ENCODE measurements at regions not wholly inside any gene's neighbourhood (a gene's known extent, or its start where the extent isn't known, plus 50 kb on each side); places are given as distances from the start of the nearest gene placed in this dataset.
"Not testable (repeated sequence)": the region's sequence is repeated elsewhere in the genome, so short reads cannot be mapped to it uniquely, and the experiment has no call there.

DNA sequence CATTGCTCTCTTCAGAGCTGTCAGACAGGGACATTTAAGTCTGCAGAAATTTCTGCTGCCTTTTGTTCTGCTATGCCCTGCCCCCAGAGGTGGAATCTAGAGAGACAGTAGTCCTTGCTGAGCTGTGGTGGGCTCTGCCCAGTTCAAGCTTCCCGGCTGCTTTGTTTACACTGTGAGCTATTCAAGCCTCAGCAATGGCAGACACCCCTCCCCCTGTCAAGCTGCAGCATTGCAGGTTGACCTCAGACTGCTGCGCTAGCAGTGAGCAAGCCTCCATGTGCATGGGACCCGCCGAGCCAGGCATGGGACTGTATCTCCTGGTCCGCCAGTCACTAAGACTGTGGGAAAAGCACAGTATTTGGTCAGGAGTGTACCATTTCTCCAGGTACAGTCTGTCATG is 53.6 kb upstream of the MAPK10 start:
- not testable (repeated sequence) for H3K9ac ChIP-seq (ENCODE audit: low read length); H3K9me3 ChIP-seq (ENCODE audit: low read length); H3K4me3 ChIP-seq (ENCODE audit: low read depth in 1 of 2, low read length in 2 of 2); H3K27me3 ChIP-seq (ENCODE audit: control insufficient read depth in 1 of 2, insufficient read depth in 2 of 2, low read length in 2 of 2); H3K4me1 ChIP-seq (ENCODE audit: insufficient read depth, low read length); H3K36me3 ChIP-seq (ENCODE audit: insufficient read depth, low read length); H3K27ac ChIP-seq (ENCODE audit: low read depth, low read length)

DNA sequence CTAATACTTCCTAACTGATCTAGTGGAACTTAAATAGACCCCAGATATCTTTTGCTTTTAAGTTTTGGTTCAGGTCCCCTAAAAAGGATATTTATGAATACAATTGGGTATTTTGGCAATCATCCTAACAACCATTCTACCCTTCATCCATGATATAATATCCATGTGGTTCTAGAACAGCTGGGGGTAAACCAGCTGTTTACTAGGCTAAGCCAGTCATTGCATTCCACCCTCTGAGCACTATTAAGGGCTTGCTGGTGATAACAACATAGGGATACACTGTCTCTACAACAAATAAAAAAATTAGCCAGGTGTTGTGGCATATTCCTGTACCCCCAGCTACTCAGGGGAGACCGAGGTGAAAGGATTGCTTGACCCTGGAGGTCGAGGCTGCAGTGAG is 54.8 kb upstream of the MAPK10 start:
- Histone ChIP-seq H3K9me3 (ENCODE audit: low read length) (no peaks in the 10 kb centered on the region), H3K27ac (ENCODE audit: low read depth, low read length) (no peak overlapping the region), H3K36me3 (ENCODE audit: insufficient read depth, low read length) (no peaks in the 10 kb centered on the region), H3K4me1 (ENCODE audit: insufficient read depth, low read length) (no peaks in the 10 kb centered on the region), H3K27me3 (ENCODE audit: control insufficient read depth in 1 of 2, insufficient read depth in 2 of 2, low read length in 2 of 2) (no peaks in the 10 kb centered on the region), H3K4me3 (ENCODE audit: low read depth in 1 of 2, low read length in 2 of 2) (no peak overlapping the region), H3K9ac (ENCODE audit: low read length) (no peak overlapping the region)

DNA sequence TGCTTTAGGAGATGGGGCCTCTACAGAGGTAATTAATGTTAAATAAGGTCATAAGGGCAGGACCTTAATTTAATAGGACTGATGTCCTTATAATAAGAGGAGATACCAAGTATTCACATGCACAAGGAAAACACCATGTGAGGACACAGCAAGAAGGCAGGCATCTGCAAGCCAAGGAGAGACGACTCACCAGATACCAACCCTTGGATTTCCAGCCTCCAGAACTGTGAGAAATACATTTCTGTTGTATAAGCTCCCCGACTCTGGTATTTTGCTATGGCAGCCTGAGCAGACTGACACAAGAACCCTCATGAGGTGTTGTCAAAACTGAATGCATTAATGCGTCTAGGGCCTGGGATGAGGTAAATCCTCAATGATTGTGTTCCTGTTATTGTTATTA is 56.2 kb upstream of the MAPK10 start:
- H3K4me3 ChIP-seq (ENCODE audit: low read depth in 1 of 2, low read length in 2 of 2) = no peak overlapping the region
- H3K27ac ChIP-seq (ENCODE audit: low read depth, low read length) = no peak overlapping the region
- no peaks in the 10 kb centered on the region for H3K9me3 ChIP-seq (ENCODE audit: low read length)
- no peaks in the 10 kb centered on the region for H3K4me1 ChIP-seq (ENCODE audit: insufficient read depth, low read length)
- H3K27me3 ChIP-seq (ENCODE audit: control insufficient read depth in 1 of 2, insufficient read depth in 2 of 2, low read length in 2 of 2) = no peaks in the 10 kb centered on the region
- H3K9ac ChIP-seq (ENCODE audit: low read length) = no peak overlapping the region
- no peaks in the 10 kb centered on the region for H3K36me3 ChIP-seq (ENCODE audit: insufficient read depth, low read length)

DNA sequence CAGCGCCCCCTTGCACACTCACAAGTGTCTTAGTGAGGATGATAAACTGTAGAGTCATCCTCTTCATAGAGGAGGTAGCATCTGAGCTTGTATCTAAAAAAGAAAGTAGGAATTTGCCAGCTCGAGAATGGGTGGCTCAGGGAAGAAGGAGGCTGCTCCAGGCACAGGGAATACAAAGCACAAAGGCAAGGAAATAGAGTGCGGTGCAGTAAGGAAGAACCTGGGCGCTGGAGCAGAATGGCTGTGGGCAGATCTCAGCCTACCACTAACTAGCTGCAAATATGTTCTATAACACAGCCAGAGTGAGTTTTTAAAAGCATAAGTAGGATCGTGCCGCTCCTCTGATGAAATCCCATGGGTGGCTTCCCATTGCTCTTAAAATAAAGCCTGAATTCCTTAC is 61.6 kb upstream of the MAPK10 start:
- Histone ChIP-seq H3K36me3 (ENCODE audit: insufficient read depth, low read length) (no peaks in the 10 kb centered on the region), H3K27me3 (ENCODE audit: control insufficient read depth in 1 of 2, insufficient read depth in 2 of 2, low read length in 2 of 2) (no peaks in the 10 kb centered on the region), H3K4me1 (ENCODE audit: insufficient read depth, low read length) (no peaks in the 10 kb centered on the region), H3K9ac (ENCODE audit: low read length) (no peak overlapping the region), H3K27ac (ENCODE audit: low read depth, low read length) (no peak overlapping the region), H3K9me3 (ENCODE audit: low read length) (no peaks in the 10 kb centered on the region), H3K4me3 (ENCODE audit: low read depth in 1 of 2, low read length in 2 of 2) (no peak overlapping the region)

DNA sequence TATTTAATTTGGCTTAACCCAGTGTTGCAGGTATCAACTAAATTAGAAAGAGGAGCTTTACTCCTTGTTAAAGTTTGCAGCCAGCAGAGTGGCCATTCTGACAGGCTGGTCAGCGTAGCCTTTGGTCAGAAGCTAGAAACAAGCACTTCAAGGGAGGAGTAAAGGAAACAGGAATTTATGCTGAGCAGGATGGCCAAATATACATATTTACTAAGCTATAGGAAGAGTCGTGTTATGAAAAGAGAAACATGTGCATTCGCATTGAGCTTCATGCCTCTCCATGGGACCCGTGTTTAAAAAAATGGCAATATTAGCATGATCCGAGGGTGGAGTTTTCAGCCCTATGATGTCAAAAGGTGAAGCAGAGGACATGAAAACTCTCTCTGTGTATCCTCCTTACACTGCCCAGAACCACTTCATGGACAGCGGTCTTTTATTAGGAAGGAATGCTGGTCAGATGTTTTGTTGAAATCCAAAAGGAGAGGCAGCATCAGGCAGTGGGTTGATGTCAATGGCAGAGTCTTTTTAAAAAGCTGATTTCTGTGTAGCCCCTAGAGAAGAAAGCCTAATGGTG is 71.8 kb upstream of the MAPK10 start:
- Histone ChIP-seq H3K9ac (ENCODE audit: low read length) (no peak overlapping the region), H3K27me3 (ENCODE audit: control insufficient read depth in 1 of 2, insufficient read depth in 2 of 2, low read length in 2 of 2) (no peaks in the 10 kb centered on the region), H3K27ac (ENCODE audit: low read depth, low read length) (no peak overlapping the region), H3K4me3 (ENCODE audit: low read depth in 1 of 2, low read length in 2 of 2) (no peak overlapping the region), H3K36me3 (ENCODE audit: insufficient read depth, low read length) (no peaks in the 10 kb centered on the region), H3K4me1 (ENCODE audit: insufficient read depth, low read length) (no peaks in the 10 kb centered on the region), H3K9me3 (ENCODE audit: low read length) (no peaks in the 10 kb centered on the region)

DNA sequence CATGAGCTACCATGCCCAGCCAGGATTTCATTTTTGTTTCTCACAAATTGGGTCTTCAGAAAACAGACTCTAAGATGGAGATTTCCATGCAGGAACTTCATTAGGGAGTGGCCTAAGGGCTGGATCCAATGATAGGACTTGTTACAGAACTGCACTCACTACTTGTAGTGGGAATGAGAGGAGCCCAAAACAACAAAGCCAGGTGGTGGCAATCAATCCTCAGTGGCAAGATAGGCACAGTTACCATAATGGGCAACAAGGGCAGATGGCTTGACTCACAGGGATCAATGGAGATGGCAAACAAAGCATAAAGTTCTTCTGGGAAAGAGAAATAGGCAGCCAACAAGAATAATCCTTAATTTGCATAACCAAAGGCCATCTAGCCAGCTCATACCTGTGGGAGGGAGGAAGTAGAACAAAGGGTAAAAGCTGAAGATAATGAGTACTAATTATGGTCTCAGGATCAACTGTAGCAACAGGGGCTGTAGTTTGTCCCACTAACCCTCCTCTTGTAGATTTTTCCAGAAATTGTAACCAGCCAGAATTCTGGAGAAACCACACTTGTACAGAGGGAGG is 72.8 kb upstream of the MAPK10 start:
- Histone ChIP-seq H3K9ac (ENCODE audit: low read length) (no peak overlapping the region), H3K27ac (ENCODE audit: low read depth, low read length) (no peak overlapping the region), H3K27me3 (ENCODE audit: control insufficient read depth in 1 of 2, insufficient read depth in 2 of 2, low read length in 2 of 2) (no peaks in the 10 kb centered on the region)

DNA sequence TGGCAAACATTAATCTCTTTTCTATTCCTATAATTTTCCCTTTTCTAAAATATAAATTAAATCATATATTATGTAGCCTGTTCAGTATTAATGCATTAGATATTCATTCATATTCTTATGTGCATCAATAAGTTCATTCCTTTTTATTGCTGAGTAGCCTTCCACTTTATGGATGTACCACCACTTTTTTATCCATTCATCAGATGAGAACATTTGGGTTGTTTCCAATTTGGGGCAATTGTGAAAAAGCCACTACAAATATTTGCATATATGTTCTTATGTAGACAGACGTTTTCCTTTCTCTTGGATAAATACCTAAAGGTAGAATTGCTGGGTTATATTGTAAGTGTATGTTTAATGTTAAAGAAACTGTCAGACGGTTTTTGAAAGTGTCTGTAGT is 79.4 kb upstream of the MAPK10 start:
- H3K36me3 ChIP-seq (ENCODE audit: insufficient read depth, low read length) = no peaks in the 10 kb centered on the region
- no peaks in the 10 kb centered on the region for H3K4me1 ChIP-seq (ENCODE audit: insufficient read depth, low read length)
- no peaks in the 10 kb centered on the region for H3K9me3 ChIP-seq (ENCODE audit: low read length)
- no peak overlapping the region for H3K4me3 ChIP-seq (ENCODE audit: low read depth in 1 of 2, low read length in 2 of 2)
- H3K9ac ChIP-seq (ENCODE audit: low read length) = no peak overlapping the region
- H3K27me3 ChIP-seq (ENCODE audit: control insufficient read depth in 1 of 2, insufficient read depth in 2 of 2, low read length in 2 of 2) = no peaks in the 10 kb centered on the region
- no peak overlapping the region for H3K27ac ChIP-seq (ENCODE audit: low read depth, low read length)

More for the DNA sequence above, 72.8 kb upstream of the MAPK10 start:
- no peaks in the 10 kb centered on the region for H3K4me1 ChIP-seq (ENCODE audit: insufficient read depth, low read length)
- H3K4me3 ChIP-seq (ENCODE audit: low read depth in 1 of 2, low read length in 2 of 2) = no peak overlapping the region
- no peaks in the 10 kb centered on the region for H3K36me3 ChIP-seq (ENCODE audit: insufficient read depth, low read length)
- no peaks in the 10 kb centered on the region for H3K9me3 ChIP-seq (ENCODE audit: low read length)

DNA sequence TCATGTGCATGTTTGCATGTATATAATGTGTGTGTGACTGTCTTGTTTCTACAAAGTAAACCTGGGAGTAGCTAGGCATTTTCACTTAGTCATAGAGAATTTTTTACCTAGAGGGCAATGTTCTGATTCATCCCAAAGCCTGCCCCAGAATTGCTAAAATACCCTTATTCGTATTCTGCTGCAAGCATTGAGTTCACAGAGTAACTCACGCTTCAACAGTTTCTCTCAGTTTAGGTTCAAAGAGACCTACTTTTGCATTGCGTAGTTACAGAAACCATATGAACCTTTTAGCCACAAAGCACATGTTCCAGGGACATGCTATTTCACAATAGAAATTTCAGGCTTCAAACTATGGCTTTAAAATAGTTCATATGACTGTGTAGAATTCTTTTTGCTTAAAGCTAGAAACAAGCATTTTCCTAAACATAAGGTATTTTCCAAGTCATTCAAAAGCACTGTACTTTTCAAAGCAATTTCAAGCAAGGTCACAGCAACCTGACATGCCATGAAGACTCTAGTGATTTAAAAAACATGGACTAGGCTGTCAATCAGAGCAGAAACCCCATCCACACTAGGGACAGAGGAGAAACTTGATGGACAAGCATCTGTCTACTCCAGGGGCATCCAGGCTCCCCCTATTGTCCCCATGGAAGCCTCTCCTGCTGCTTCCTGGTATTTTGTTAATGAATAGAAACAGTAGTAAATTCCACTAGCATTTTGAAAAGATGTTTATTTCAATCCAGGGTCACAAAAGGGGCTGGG is 81.5 kb upstream of the MAPK10 start:
- no peak overlapping the region for H3K9ac ChIP-seq (ENCODE audit: low read length)
- H3K27me3 ChIP-seq (ENCODE audit: control insufficient read depth in 1 of 2, insufficient read depth in 2 of 2, low read length in 2 of 2) = no peaks in the 10 kb centered on the region
- H3K4me3 ChIP-seq (ENCODE audit: low read depth in 1 of 2, low read length in 2 of 2) = no peak overlapping the region
- no peaks in the 10 kb centered on the region for H3K4me1 ChIP-seq (ENCODE audit: insufficient read depth, low read length)
- H3K27ac ChIP-seq (ENCODE audit: low read depth, low read length) = no peak overlapping the region
- no peaks in the 10 kb centered on the region for H3K9me3 ChIP-seq (ENCODE audit: low read length)
- H3K36me3 ChIP-seq (ENCODE audit: insufficient read depth, low read length) = no peaks in the 10 kb centered on the region

DNA sequence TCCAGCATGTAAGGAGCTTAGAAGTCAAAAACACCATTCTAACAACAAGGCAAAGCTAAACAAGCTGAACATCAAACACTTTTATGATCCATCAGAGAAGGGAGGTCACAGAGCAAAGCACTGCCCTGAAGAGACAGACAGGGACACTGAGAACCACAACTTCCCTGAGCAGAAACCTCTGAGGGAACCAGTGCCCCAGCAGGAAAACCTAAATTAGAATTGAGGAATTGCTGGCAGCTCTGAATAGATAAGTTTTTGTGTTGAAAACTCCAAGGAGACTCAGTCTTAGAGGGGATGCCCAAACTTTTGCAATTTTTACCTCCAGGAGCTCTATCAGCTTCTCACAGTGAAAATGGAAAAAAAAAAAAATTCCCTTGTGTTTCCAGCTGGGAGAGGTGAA is 83.0 kb upstream of the MAPK10 start:
- Histone ChIP-seq H3K36me3 (ENCODE audit: insufficient read depth, low read length) (no peaks in the 10 kb centered on the region), H3K27ac (ENCODE audit: low read depth, low read length) (no peak overlapping the region), H3K4me1 (ENCODE audit: insufficient read depth, low read length) (no peaks in the 10 kb centered on the region), H3K9ac (ENCODE audit: low read length) (no peak overlapping the region), H3K9me3 (ENCODE audit: low read length) (no peaks in the 10 kb centered on the region), H3K4me3 (ENCODE audit: low read depth in 1 of 2, low read length in 2 of 2) (no peak overlapping the region), H3K27me3 (ENCODE audit: control insufficient read depth in 1 of 2, insufficient read depth in 2 of 2, low read length in 2 of 2) (no peaks in the 10 kb centered on the region)

DNA sequence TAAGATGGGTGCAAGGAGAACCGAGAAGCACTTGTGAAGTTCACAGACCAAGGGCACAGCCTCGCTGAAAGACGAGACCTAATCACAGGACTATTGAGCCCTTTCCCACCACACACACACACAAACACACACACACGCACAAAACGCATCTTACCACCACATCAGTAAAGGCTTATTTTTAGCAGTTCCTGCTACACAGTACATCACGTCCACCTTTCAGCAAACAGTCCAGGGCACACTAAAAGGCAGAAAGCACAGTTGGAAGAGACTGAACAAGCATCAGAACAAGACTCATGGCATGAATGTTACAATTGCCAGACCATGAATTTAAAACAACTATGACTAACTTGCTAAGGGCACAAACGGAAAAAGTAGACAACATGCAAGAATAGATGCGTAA is 83.6 kb upstream of the MAPK10 start:
- Histone ChIP-seq H3K4me1 (ENCODE audit: insufficient read depth, low read length) (no peaks in the 10 kb centered on the region), H3K4me3 (ENCODE audit: low read depth in 1 of 2, low read length in 2 of 2) (no peak overlapping the region), H3K9ac (ENCODE audit: low read length) (no peak overlapping the region), H3K9me3 (ENCODE audit: low read length) (no peaks in the 10 kb centered on the region), H3K36me3 (ENCODE audit: insufficient read depth, low read length) (no peaks in the 10 kb centered on the region), H3K27ac (ENCODE audit: low read depth, low read length) (no peak overlapping the region), H3K27me3 (ENCODE audit: control insufficient read depth in 1 of 2, insufficient read depth in 2 of 2, low read length in 2 of 2) (no peaks in the 10 kb centered on the region)

DNA sequence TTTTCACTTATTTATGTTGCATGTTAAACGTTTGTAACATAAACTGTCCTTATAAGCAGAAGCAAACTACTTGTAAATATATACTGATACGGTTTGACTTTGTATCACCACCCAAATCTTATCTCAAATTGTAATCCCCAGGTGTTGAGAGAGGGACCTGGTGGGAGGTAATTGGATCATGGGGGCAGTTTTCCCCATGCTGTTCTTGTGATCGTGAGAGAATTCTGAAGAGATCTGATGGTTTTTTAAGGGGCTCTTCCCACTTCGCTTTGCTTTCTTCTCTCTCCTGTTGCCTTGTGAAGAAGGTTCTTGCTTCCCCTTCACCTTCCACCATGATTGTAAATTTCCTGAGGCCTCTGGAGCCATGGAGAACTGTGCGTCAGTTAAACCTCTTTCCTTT is 87.1 kb upstream of the MAPK10 start:
- H3K4me1 ChIP-seq (ENCODE audit: insufficient read depth, low read length) = peaks cover 3% of the 10 kb centered on the region
- no peak overlapping the region for H3K4me3 ChIP-seq (ENCODE audit: low read depth in 1 of 2, low read length in 2 of 2)
- H3K36me3 ChIP-seq (ENCODE audit: insufficient read depth, low read length) = no peaks in the 10 kb centered on the region
- no peaks in the 10 kb centered on the region for H3K9me3 ChIP-seq (ENCODE audit: low read length)
- H3K27ac ChIP-seq (ENCODE audit: low read depth, low read length) = no peak overlapping the region
- H3K9ac ChIP-seq (ENCODE audit: low read length) = no peak overlapping the region
- no peaks in the 10 kb centered on the region for H3K27me3 ChIP-seq (ENCODE audit: control insufficient read depth in 1 of 2, insufficient read depth in 2 of 2, low read length in 2 of 2)

DNA sequence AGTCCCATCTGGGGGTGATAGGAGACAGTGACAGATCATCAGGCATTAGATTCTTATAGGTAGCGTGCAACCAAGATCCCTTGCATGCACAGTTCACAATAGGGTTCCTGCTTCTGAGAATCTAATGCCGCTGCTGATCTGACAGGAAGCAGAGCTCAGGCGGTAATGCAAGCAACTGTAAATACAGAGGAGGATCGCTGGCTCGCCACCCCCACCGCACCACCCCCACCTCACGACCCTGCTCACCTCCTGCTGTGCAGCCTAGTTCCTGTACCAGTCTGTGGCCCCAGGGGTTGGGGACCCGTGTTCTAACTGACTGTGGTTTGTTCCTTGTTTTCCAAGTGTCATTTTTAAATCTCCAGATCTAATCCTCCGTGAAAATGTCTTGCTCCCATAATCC is 89.0 kb upstream of the MAPK10 start:
- Histone ChIP-seq H3K4me1 (ENCODE audit: insufficient read depth, low read length) (peaks cover 3% of the 10 kb centered on the region), H3K9me3 (ENCODE audit: low read length) (no peaks in the 10 kb centered on the region), H3K9ac (ENCODE audit: low read length) (no peak overlapping the region), H3K36me3 (ENCODE audit: insufficient read depth, low read length) (no peaks in the 10 kb centered on the region), H3K27ac (ENCODE audit: low read depth, low read length) (no peak overlapping the region), H3K4me3 (ENCODE audit: low read depth in 1 of 2, low read length in 2 of 2) (no peak overlapping the region), H3K27me3 (ENCODE audit: control insufficient read depth in 1 of 2, insufficient read depth in 2 of 2, low read length in 2 of 2) (no peaks in the 10 kb centered on the region)
